ENCODE measurements at regions not wholly inside any gene's neighbourhood (a gene's known extent, or its start where the extent isn't known, plus 50 kb on each side); places are given as distances from the start of the nearest gene placed in this dataset.
"Not testable (repeated sequence)": the region's sequence is repeated elsewhere in the genome, so short reads cannot be mapped to it uniquely, and the experiment has no call there.

DNA sequence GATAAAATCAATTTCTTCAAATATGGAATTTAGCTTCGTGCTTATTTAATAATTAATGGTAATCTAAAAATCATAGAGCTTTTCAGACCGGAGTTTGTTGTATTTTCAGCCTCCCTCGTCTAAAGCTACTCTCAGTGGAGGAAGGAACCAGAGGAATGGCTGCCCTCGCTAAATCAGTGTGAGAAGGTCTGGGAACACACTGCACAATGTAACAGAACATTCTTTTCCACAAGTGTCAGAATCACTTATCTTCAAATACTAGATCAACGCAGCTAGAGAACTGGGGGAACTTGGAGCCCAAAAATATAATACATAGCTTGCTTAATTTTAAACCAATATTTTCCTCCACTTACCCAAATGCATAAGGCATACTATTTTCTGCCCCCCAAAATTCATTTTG lies 148.5 kb downstream of the MTERF1 start:
- Histone ChIP-seq H3K27me3 (replicated peaks; ENCODE audit: insufficient read depth) (no peaks in the 10 kb centered on the region), H3K4me2 (ENCODE audit: unreplicated experiment) (no peak overlapping the region), H3K36me3 (ENCODE audit: low read depth) (no peaks in the 10 kb centered on the region), H3K9ac (no peak overlapping the region), H3K4me1 (ENCODE audit: insufficient read depth) (no peaks in the 10 kb centered on the region), H3K79me2 (ENCODE audit: insufficient read depth) (no peaks in the 10 kb centered on the region), H3F3A (ENCODE audit: insufficient read depth) (no peaks in the 10 kb centered on the region), H3K27ac (no peak overlapping the region), H2AFZ (no peak overlapping the region), H3K9me2 (ENCODE audit: insufficient read depth) (no peaks in the 10 kb centered on the region), H3K9me3 (ENCODE audit: low read depth) (no peaks in the 10 kb centered on the region), H4K20me1 (ENCODE audit: insufficient read depth) (no peaks in the 10 kb centered on the region), H3K4me3 (no peak overlapping the region)
- in situ Hi-C loops (cut with MboI), result no loop called here
- WGBS, 2 experiments (ENCODE audit: low coverage in 1 of 2, low lambda C conversion rate in 2 of 2, missing lambda C conversion rate in 2 of 2), result 36 to 37% methylated on average over 5 of the region's 5 CpGs
- TF ChIP-seq EZH2 (IDR thresholded peaks at IDR 0.05; ENCODE audit: insufficient read depth, poor library complexity, severe bottlenecking) (no peak), EZH2phosphoT487 (IDR thresholded peaks at IDR 0.05; ENCODE audit: insufficient read depth, low read depth) (no peak)
- no peak for DNase-seq

DNA sequence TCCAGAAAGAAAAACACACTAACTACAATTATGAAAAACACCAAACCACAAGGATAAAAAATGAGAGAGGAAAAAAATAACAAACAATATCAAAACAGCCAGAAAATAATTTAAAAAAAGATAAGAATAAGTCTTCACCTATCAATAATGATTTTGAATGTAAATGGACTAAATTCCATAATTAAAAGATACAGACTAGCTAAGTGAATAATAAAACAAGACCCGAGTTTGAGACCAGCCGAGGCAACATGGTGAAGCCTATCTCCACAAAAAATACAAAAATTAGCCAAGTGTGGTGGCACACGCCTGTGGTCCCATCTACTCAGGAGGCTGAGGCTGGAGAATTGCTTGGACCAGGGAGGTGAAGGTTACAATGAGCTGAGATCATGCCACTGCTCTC lies 131.1 kb downstream of the MTERF1 start:
- no peaks in the 10 kb centered on the region for H3K36me3 ChIP-seq (ENCODE audit: low read depth)
- TF ChIP-seq EZH2phosphoT487 (IDR thresholded peaks at IDR 0.05; ENCODE audit: insufficient read depth, low read depth) (no peak), EZH2 (IDR thresholded peaks at IDR 0.05; ENCODE audit: insufficient read depth, poor library complexity, severe bottlenecking) (no peak)
- H3K9me2 ChIP-seq (ENCODE audit: insufficient read depth), result no peaks in the 10 kb centered on the region
- no peak overlapping the region for H3K9ac ChIP-seq
- H4K20me1 ChIP-seq (ENCODE audit: insufficient read depth), result no peaks in the 10 kb centered on the region
- H3K4me2 ChIP-seq (ENCODE audit: unreplicated experiment), result no peak overlapping the region
- in situ Hi-C loops (cut with MboI), result no loop called here
- H3K4me3 ChIP-seq, result no peak overlapping the region
- no peak overlapping the region for H3K27ac ChIP-seq
- peaks cover 10% of the 10 kb centered on the region; the same call in 1 of the 2 replicates for H3K27me3 ChIP-seq (replicated peaks; ENCODE audit: insufficient read depth)
- WGBS, 2 experiments (ENCODE audit: low coverage in 1 of 2, low lambda C conversion rate in 2 of 2, missing lambda C conversion rate in 2 of 2), result 52 to 64% methylated on average over 3 of the region's 3 CpGs
- H3K4me1 ChIP-seq (ENCODE audit: insufficient read depth), result 0 out of 2 replicates have a peak, but pooled peaks cover 4% of the 10 kb centered on the region
- no peak overlapping the region for H2AFZ ChIP-seq
- H3K9me3 ChIP-seq (ENCODE audit: low read depth), result no peaks in the 10 kb centered on the region
- no peaks in the 10 kb centered on the region for H3F3A ChIP-seq (ENCODE audit: insufficient read depth)
- DNase-seq, result no peak
- no peaks in the 10 kb centered on the region for H3K79me2 ChIP-seq (ENCODE audit: insufficient read depth)

GRCh38 chr7:91750091-91750490 lies 130.4 kb downstream of the MTERF1 start:
- WGBS, 2 experiments (ENCODE audit: low coverage in 1 of 2, low lambda C conversion rate in 2 of 2, missing lambda C conversion rate in 2 of 2), result 82 to 87% methylated on average over 1 of the region's 1 CpG
- H3K9me3 ChIP-seq (ENCODE audit: low read depth), result no peaks in the 10 kb centered on the region
- DNase-seq, result no peak
- no peaks in the 10 kb centered on the region for H3F3A ChIP-seq (ENCODE audit: insufficient read depth)
- no peak overlapping the region for H3K4me3 ChIP-seq
- H3K9me2 ChIP-seq (ENCODE audit: insufficient read depth), result no peaks in the 10 kb centered on the region
- no peak overlapping the region for H2AFZ ChIP-seq
- H3K79me2 ChIP-seq (ENCODE audit: insufficient read depth), result no peaks in the 10 kb centered on the region
- in situ Hi-C loops (cut with MboI), result no loop called here
- TF ChIP-seq EZH2phosphoT487 (IDR thresholded peaks at IDR 0.05; ENCODE audit: insufficient read depth, low read depth) (no peak), EZH2 (IDR thresholded peaks at IDR 0.05; ENCODE audit: insufficient read depth, poor library complexity, severe bottlenecking) (no peak)
- H3K36me3 ChIP-seq (ENCODE audit: low read depth), result no peaks in the 10 kb centered on the region
- H3K27me3 ChIP-seq (replicated peaks; ENCODE audit: insufficient read depth), result peaks cover 10% of the 10 kb centered on the region; the same call in 1 of the 2 replicates
- no peak overlapping the region for H3K4me2 ChIP-seq (ENCODE audit: unreplicated experiment)
- H3K9ac ChIP-seq, result no peak overlapping the region
- no peak overlapping the region for H3K27ac ChIP-seq
- no peaks in the 10 kb centered on the region for H4K20me1 ChIP-seq (ENCODE audit: insufficient read depth)
- no peaks in the 10 kb centered on the region for H3K4me1 ChIP-seq (ENCODE audit: insufficient read depth)

DNA sequence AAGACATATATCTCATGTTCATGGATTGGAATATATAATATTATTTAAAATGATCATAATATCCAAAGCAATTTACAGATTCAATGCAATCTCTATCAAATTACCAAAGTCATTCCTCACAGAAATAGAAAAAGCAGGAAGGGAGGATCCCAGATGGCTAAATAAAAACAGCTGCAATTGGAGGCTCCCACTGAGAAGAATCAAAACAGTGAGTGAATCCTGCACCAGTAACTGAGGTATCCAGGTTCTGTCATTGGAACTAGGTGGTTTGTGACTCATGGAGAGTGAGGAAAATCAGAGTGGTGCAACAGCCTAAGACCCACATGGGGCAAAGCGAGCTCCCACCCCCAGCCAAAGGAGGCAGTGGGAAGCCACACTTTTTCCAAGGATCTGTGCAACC lies 128.4 kb downstream of the MTERF1 start:
- Histone ChIP-seq H2AFZ (no peak overlapping the region), H3K4me2 (ENCODE audit: unreplicated experiment) (no peak overlapping the region)

DNA sequence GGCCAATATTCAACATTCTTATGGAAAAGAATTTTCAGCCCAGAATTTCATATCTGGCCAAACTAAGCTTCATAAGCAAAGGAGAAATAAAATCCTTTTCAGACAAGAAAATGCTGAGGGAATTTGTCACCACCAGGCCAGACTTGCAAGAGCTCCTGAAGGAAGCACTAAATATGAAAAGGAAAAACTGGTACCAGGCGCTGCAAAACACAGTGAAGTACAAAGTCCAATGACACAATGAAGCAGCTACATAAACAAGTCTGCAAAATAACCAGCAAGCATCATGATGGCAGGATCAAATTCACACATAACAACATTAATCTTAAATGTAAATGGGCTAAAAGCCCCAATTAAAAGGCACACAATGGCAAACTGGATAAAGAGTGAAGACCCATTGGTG lies 126.2 kb downstream of the MTERF1 start:
- H3K9me3 ChIP-seq (ENCODE audit: low read depth); DNase-seq; H4K20me1 ChIP-seq (ENCODE audit: insufficient read depth); H3K27ac ChIP-seq; H3K4me1 ChIP-seq (ENCODE audit: insufficient read depth); H3K9me2 ChIP-seq (ENCODE audit: insufficient read depth); H3K9ac ChIP-seq; H3K36me3 ChIP-seq (ENCODE audit: low read depth); in situ Hi-C loops (cut with MboI); H3F3A ChIP-seq (ENCODE audit: insufficient read depth); H3K4me2 ChIP-seq (ENCODE audit: unreplicated experiment); H2AFZ ChIP-seq; H3K27me3 ChIP-seq (replicated peaks; ENCODE audit: insufficient read depth); H3K79me2 ChIP-seq (ENCODE audit: insufficient read depth); H3K4me3 ChIP-seq: not testable (repeated sequence)
- WGBS, 2 experiments (ENCODE audit: low coverage in 1 of 2, low lambda C conversion rate in 2 of 2, missing lambda C conversion rate in 2 of 2), result 15 to 18% methylated on average over 1 of the region's 1 CpG

More for the DNA sequence above, 128.4 kb downstream of the MTERF1 start:
- Histone ChIP-seq H3F3A (ENCODE audit: insufficient read depth) (no peaks in the 10 kb centered on the region), H3K4me3 (no peak overlapping the region), H3K27me3 (replicated peaks; ENCODE audit: insufficient read depth) (peaks cover 10% of the 10 kb centered on the region; the same call in 1 of the 2 replicates), H3K36me3 (ENCODE audit: low read depth) (no peaks in the 10 kb centered on the region), H4K20me1 (ENCODE audit: insufficient read depth) (no peaks in the 10 kb centered on the region), H3K9me3 (ENCODE audit: low read depth) (no peaks in the 10 kb centered on the region), H3K9me2 (ENCODE audit: insufficient read depth) (no peaks in the 10 kb centered on the region), H3K4me1 (ENCODE audit: insufficient read depth) (no peaks in the 10 kb centered on the region), H3K27ac (no peak overlapping the region), H3K9ac (no peak overlapping the region), H3K79me2 (ENCODE audit: insufficient read depth) (no peaks in the 10 kb centered on the region)
- no peak for DNase-seq
- WGBS, 2 experiments (ENCODE audit: low coverage in 1 of 2, low lambda C conversion rate in 2 of 2, missing lambda C conversion rate in 2 of 2), result 45 to 56% methylated on average over 1 of the region's 1 CpG
- no peak for TF ChIP-seq EZH2 (IDR thresholded peaks at IDR 0.05; ENCODE audit: insufficient read depth, poor library complexity, severe bottlenecking)
- TF ChIP-seq EZH2phosphoT487 (IDR thresholded peaks at IDR 0.05; ENCODE audit: insufficient read depth, low read depth), result no peak
- in situ Hi-C loops (cut with MboI), result no loop called here

DNA sequence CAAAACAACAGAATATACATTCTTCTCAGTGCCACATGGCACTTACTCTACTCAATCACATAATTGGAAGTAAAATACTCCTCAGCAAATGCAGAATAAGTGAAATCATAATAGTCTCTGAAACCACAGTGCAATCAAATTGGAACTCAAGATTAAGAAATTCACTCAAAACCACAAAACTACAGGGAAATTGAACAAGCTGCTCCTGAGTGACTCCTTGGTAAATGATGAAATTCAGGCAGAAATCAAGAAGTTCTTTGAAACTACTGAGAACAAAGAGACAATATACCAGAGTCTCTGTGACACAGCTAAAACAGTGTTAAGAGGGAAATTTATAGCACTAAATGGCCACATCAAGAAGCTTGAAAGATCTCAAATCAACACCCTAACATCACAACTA lies 125.4 kb downstream of the MTERF1 start:
- H3K9me3 ChIP-seq (ENCODE audit: low read depth); H3K4me2 ChIP-seq (ENCODE audit: unreplicated experiment); in situ Hi-C loops (cut with MboI); H4K20me1 ChIP-seq (ENCODE audit: insufficient read depth); H3F3A ChIP-seq (ENCODE audit: insufficient read depth); H3K36me3 ChIP-seq (ENCODE audit: low read depth); H2AFZ ChIP-seq; H3K79me2 ChIP-seq (ENCODE audit: insufficient read depth); H3K9ac ChIP-seq; H3K4me3 ChIP-seq; H3K9me2 ChIP-seq (ENCODE audit: insufficient read depth); H3K4me1 ChIP-seq (ENCODE audit: insufficient read depth); H3K27me3 ChIP-seq (replicated peaks; ENCODE audit: insufficient read depth); H3K27ac ChIP-seq: not testable (repeated sequence)
- DNase-seq, result peak; percentile 23

All from GM23248 (cell line).